ENCODE measurements at regions not wholly inside any gene's neighbourhood (a gene's known extent, or its start where the extent isn't known, plus 50 kb on each side); places are given as distances from the start of the nearest gene placed in this dataset.

DNA sequence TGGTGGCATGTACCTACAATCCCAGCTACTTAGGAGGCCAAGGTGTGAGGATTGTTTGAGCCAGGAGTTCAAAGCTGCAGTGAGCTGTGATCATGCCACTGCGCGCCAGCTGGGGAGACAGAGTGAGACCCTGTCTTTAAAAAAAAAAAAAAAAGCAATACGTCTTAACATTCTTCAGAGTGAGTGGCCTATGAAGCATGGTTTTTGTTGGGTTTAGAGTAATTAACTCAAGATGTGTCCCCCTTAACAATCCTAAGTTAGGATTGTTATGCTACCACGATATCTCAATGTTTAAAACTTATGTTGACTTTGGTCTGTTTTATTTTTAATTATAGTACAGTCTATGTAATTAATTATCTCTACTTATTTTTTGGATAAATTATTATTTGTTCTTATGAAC, 156.1 kb downstream of the HIPK3 start:
- Histone ChIP-seq H3K4me2 (ENCODE audit: low read length, poor library complexity, severe bottlenecking) (no peak overlapping the region), H3K36me3 (ENCODE audit: control insufficient read depth in 1 of 2, insufficient read depth in 2 of 2, low read depth in 1 of 2, low read length in 2 of 2) (no peaks in the 10 kb centered on the region), H3K4ac (ENCODE audit: low read depth in 1 of 2, low read length in 2 of 2) (no peak overlapping the region), H3K79me1 (replicated peaks; ENCODE audit: low read length, poor library complexity, severe bottlenecking) (peaks cover 19% of the 10 kb centered on the region), H4K91ac (ENCODE audit: low read length) (no peak overlapping the region), H3K4me1 (ENCODE audit: control insufficient read depth, insufficient read depth, low read depth, low read length) (no peaks in the 10 kb centered on the region), H2AK5ac (ENCODE audit: low read length, severe bottlenecking) (no peak overlapping the region), H4K8ac (ENCODE audit: low read length) (no peak overlapping the region), H3K9ac (ENCODE audit: low read length) (no peak overlapping the region), H3K27me3 (ENCODE audit: control insufficient read depth in 1 of 2, insufficient read depth in 1 of 2, low read length in 2 of 2) (no peaks in the 10 kb centered on the region), H3K14ac (ENCODE audit: low read length in 2 of 2) (no peak overlapping the region), H2BK12ac (ENCODE audit: low read length in 2 of 2) (no peak overlapping the region), H3K9me3 (ENCODE audit: control insufficient read depth, low read length) (no peaks in the 10 kb centered on the region), H3K4me3 (ENCODE audit: insufficient read depth in 1 of 2, low read depth in 1 of 2, low read length in 2 of 2) (no peak overlapping the region), H2BK15ac (ENCODE audit: low read depth, poor library complexity, severe bottlenecking) (no peak overlapping the region), H3K27ac (ENCODE audit: low read length, poor library complexity, severe bottlenecking) (no peak overlapping the region), H2BK120ac (ENCODE audit: low read depth, low read length) (no peak overlapping the region), H2AFZ (ENCODE audit: low read depth, low read length) (no peak overlapping the region), H2BK5ac (ENCODE audit: low read depth, low read length, poor library complexity, severe bottlenecking) (no peak overlapping the region), H3K23ac (ENCODE audit: low read length in 2 of 2) (no peak overlapping the region), H3K18ac (ENCODE audit: low read depth in 1 of 2, low read length in 2 of 2) (no peak overlapping the region)
- 100% methylated on average over 2 of the region's 4 CpGs for WGBS
- DNase-seq = no peak

DNA sequence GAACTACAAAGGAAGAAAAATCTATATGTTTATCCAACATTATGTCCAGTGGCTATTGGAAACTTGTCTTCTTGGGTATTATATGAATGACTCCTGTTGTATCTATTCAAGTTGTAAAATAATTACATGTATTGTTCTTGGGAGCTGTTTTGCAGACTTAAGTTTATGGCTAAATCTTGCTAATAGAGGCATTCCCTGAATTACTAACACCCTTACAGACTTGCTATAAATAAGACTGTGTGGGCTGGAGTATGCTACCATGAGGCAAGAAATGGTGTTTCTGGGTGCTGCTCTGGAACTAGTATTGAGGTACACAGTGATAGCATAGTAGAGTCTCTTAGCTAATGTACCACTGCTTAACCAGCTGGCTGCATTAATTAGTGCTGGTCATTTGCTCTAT, 155.1 kb downstream of the HIPK3 start:
- no peaks in the 10 kb centered on the region for H3K9me3 ChIP-seq (ENCODE audit: control insufficient read depth, low read length)
- H3K4me3 ChIP-seq (ENCODE audit: insufficient read depth in 1 of 2, low read depth in 1 of 2, low read length in 2 of 2) = no peak overlapping the region
- H3K4me1 ChIP-seq (ENCODE audit: control insufficient read depth, insufficient read depth, low read depth, low read length) = no peaks in the 10 kb centered on the region
- no peak overlapping the region for H3K9ac ChIP-seq (ENCODE audit: low read length)
- H3K14ac ChIP-seq (ENCODE audit: low read length in 2 of 2) = no peak overlapping the region
- H3K4me2 ChIP-seq (ENCODE audit: low read length, poor library complexity, severe bottlenecking) = no peak overlapping the region
- H2BK12ac ChIP-seq (ENCODE audit: low read length in 2 of 2) = no peak overlapping the region
- H3K79me1 ChIP-seq (replicated peaks; ENCODE audit: low read length, poor library complexity, severe bottlenecking) = peaks cover 13% of the 10 kb centered on the region
- H3K27me3 ChIP-seq (ENCODE audit: control insufficient read depth in 1 of 2, insufficient read depth in 1 of 2, low read length in 2 of 2) = no peaks in the 10 kb centered on the region
- no peak overlapping the region for H3K27ac ChIP-seq (ENCODE audit: low read length, poor library complexity, severe bottlenecking)
- no peak overlapping the region for H2BK15ac ChIP-seq (ENCODE audit: low read depth, poor library complexity, severe bottlenecking)
- DNase-seq = no peak
- H4K91ac ChIP-seq (ENCODE audit: low read length) = no peak overlapping the region
- H2BK5ac ChIP-seq (ENCODE audit: low read depth, low read length, poor library complexity, severe bottlenecking) = no peak overlapping the region
- no peak overlapping the region for H2BK120ac ChIP-seq (ENCODE audit: low read depth, low read length)
- no peak overlapping the region for H3K23ac ChIP-seq (ENCODE audit: low read length in 2 of 2)
- no peak overlapping the region for H2AK5ac ChIP-seq (ENCODE audit: low read length, severe bottlenecking)
- no peak overlapping the region for H4K8ac ChIP-seq (ENCODE audit: low read length)
- H3K36me3 ChIP-seq (ENCODE audit: control insufficient read depth in 1 of 2, insufficient read depth in 2 of 2, low read depth in 1 of 2, low read length in 2 of 2) = no peaks in the 10 kb centered on the region
- no peak overlapping the region for H3K4ac ChIP-seq (ENCODE audit: low read depth in 1 of 2, low read length in 2 of 2)
- no peak overlapping the region for H3K18ac ChIP-seq (ENCODE audit: low read depth in 1 of 2, low read length in 2 of 2)
- no peak overlapping the region for H2AFZ ChIP-seq (ENCODE audit: low read depth, low read length)

DNA sequence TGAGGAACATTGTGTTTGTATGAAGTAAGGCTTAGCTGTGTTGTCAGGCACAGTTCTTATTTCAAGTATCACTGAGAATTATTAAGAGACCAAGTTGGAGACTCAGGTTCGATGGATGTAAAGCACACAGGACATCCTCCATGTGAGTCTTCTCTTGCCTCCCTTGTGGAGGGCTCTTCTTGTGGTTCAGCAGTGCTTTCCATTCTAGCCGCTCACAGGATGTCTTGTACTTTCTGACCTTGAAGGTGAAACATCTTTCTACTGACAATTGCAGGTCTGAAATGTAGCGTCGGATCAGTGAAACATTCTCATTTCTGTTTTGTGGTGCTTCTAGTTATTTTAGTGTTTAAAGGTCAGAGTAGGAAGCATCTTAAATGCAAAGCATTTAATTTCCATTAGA, 154.6 kb downstream of the HIPK3 start:
- no peaks in the 10 kb centered on the region for H3K4me1 ChIP-seq (ENCODE audit: control insufficient read depth, insufficient read depth, low read depth, low read length)
- no peak overlapping the region for H2BK120ac ChIP-seq (ENCODE audit: low read depth, low read length)
- WGBS = 88% methylated on average over 4 of the region's 4 CpGs
- H2BK12ac ChIP-seq (ENCODE audit: low read length in 2 of 2) = no peak overlapping the region
- H3K23ac ChIP-seq (ENCODE audit: low read length in 2 of 2) = no peak overlapping the region
- H3K4me3 ChIP-seq (ENCODE audit: insufficient read depth in 1 of 2, low read depth in 1 of 2, low read length in 2 of 2) = no peak overlapping the region
- no peak overlapping the region for H3K14ac ChIP-seq (ENCODE audit: low read length in 2 of 2)
- no peak overlapping the region for H3K4me2 ChIP-seq (ENCODE audit: low read length, poor library complexity, severe bottlenecking)
- no peak for DNase-seq
- no peak overlapping the region for H4K91ac ChIP-seq (ENCODE audit: low read length)
- H2BK5ac ChIP-seq (ENCODE audit: low read depth, low read length, poor library complexity, severe bottlenecking) = no peak overlapping the region
- H3K36me3 ChIP-seq (ENCODE audit: control insufficient read depth in 1 of 2, insufficient read depth in 2 of 2, low read depth in 1 of 2, low read length in 2 of 2) = no peaks in the 10 kb centered on the region
- no peak overlapping the region for H2AFZ ChIP-seq (ENCODE audit: low read depth, low read length)
- peaks cover 11% of the 10 kb centered on the region for H3K79me1 ChIP-seq (replicated peaks; ENCODE audit: low read length, poor library complexity, severe bottlenecking)
- H2BK15ac ChIP-seq (ENCODE audit: low read depth, poor library complexity, severe bottlenecking) = no peak overlapping the region
- H3K4ac ChIP-seq (ENCODE audit: low read depth in 1 of 2, low read length in 2 of 2) = no peak overlapping the region
- H4K8ac ChIP-seq (ENCODE audit: low read length) = no peak overlapping the region
- no peak overlapping the region for H3K18ac ChIP-seq (ENCODE audit: low read depth in 1 of 2, low read length in 2 of 2)
- no peaks in the 10 kb centered on the region for H3K27me3 ChIP-seq (ENCODE audit: control insufficient read depth in 1 of 2, insufficient read depth in 1 of 2, low read length in 2 of 2)
- no peak overlapping the region for H2AK5ac ChIP-seq (ENCODE audit: low read length, severe bottlenecking)
- no peaks in the 10 kb centered on the region for H3K9me3 ChIP-seq (ENCODE audit: control insufficient read depth, low read length)
- H3K9ac ChIP-seq (ENCODE audit: low read length) = no peak overlapping the region
- no peak overlapping the region for H3K27ac ChIP-seq (ENCODE audit: low read length, poor library complexity, severe bottlenecking)

DNA sequence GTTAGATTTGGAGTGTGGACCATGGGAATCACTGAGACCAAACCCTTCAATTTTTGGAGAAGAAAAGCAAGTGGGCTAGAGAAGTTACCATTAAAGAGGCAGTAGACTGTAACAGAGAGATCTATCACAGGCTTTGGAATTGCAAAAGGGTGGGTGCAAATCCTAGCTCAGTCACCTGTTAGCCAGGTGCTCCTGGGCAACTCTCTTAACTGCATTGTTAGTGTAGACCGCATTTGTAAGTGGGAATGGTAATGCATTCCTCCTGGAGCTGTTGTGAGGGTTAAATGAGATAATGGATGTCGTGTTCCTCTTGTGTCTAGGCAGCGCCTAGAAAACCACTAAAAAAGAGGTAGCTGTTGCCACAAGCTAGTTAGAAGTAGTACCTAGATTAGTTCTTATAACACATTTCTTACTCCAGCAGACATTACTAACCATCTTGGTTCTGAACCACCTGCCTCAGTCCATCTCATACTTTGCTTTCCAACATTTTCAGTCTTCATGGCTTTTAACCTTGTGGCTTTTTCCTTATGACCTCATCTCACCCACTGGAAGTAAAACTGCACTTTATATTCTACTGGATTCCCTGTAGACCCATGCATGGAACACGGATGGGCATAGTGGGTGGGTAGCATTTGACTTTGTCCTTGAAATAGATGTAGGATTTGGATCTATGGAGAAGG, 153.0 kb downstream of the HIPK3 start:
- no peak overlapping the region for H3K23ac ChIP-seq (ENCODE audit: low read length in 2 of 2)
- 70% methylated on average over 2 of the region's 4 CpGs for WGBS
- no peak overlapping the region for H2BK5ac ChIP-seq (ENCODE audit: low read depth, low read length, poor library complexity, severe bottlenecking)
- H3K14ac ChIP-seq (ENCODE audit: low read length in 2 of 2) = no peak overlapping the region
- H3K9ac ChIP-seq (ENCODE audit: low read length) = no peak overlapping the region
- H2AK5ac ChIP-seq (ENCODE audit: low read length, severe bottlenecking) = no peak overlapping the region
- DNase-seq = no peak
- H3K4me1 ChIP-seq (ENCODE audit: control insufficient read depth, insufficient read depth, low read depth, low read length) = no peaks in the 10 kb centered on the region
- H3K36me3 ChIP-seq (ENCODE audit: control insufficient read depth in 1 of 2, insufficient read depth in 2 of 2, low read depth in 1 of 2, low read length in 2 of 2) = no peaks in the 10 kb centered on the region
- no peak overlapping the region for H3K18ac ChIP-seq (ENCODE audit: low read depth in 1 of 2, low read length in 2 of 2)
- H3K79me1 ChIP-seq (replicated peaks; ENCODE audit: low read length, poor library complexity, severe bottlenecking) = peaks cover 9% of the 10 kb centered on the region
- H2BK120ac ChIP-seq (ENCODE audit: low read depth, low read length) = no peak overlapping the region
- H3K4ac ChIP-seq (ENCODE audit: low read depth in 1 of 2, low read length in 2 of 2) = no peak overlapping the region
- H3K27me3 ChIP-seq (ENCODE audit: control insufficient read depth in 1 of 2, insufficient read depth in 1 of 2, low read length in 2 of 2) = no peaks in the 10 kb centered on the region
- H2AFZ ChIP-seq (ENCODE audit: low read depth, low read length) = no peak overlapping the region
- H4K91ac ChIP-seq (ENCODE audit: low read length) = no peak overlapping the region
- H2BK12ac ChIP-seq (ENCODE audit: low read length in 2 of 2) = no peak overlapping the region
- H4K8ac ChIP-seq (ENCODE audit: low read length) = no peak overlapping the region
- no peaks in the 10 kb centered on the region for H3K9me3 ChIP-seq (ENCODE audit: control insufficient read depth, low read length)
- H3K4me2 ChIP-seq (ENCODE audit: low read length, poor library complexity, severe bottlenecking) = no peak overlapping the region
- H3K4me3 ChIP-seq (ENCODE audit: insufficient read depth in 1 of 2, low read depth in 1 of 2, low read length in 2 of 2) = no peak overlapping the region
- H2BK15ac ChIP-seq (ENCODE audit: low read depth, poor library complexity, severe bottlenecking) = no peak overlapping the region
- no peak overlapping the region for H3K27ac ChIP-seq (ENCODE audit: low read length, poor library complexity, severe bottlenecking)
